ENCODE measurements at regions not wholly inside any gene's neighbourhood (a gene's known extent, or its start where the extent isn't known, plus 50 kb on each side); places are given as distances from the start of the nearest gene placed in this dataset.

DNA sequence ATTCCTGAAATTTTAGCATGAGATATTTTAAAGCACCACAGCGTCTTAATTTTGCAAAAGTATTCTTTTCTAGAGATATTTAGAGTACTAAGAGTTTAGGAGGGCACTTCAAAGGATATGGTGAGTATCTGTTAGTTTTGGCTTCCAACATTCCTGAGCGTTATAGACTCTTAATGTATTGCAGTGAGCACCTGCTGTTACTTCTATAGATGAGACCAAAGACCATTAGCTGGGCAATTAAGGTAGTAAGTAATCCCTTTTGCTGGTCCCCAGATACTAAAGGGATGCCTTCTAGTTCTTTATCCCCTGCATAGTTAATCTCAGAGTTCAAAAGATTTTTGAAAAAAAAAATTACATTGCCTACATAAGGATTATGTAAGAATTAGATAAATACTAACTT lies 975.6 kb downstream of the GALC start:
- DNase-seq (no peak), ATAC-seq (no peak)
- Histone ChIP-seq H3K9me3 (ENCODE audit: control insufficient read depth, low read length) (no peaks in the 10 kb centered on the region), H3K27ac (ENCODE audit: low read length) (no peak overlapping the region), H3K4me1 (ENCODE audit: control insufficient read depth, insufficient read depth, low read length) (no peaks in the 10 kb centered on the region), H3K27me3 (ENCODE audit: control insufficient read depth, insufficient read depth) (no peaks in the 10 kb centered on the region), H3K4me3 (ENCODE audit: low read length) (no peak overlapping the region)
- intact Hi-C loops (cut with DNase I) = no loop called here
- 45% methylated on average over 2 of the region's 2 CpGs for WGBS

DNA sequence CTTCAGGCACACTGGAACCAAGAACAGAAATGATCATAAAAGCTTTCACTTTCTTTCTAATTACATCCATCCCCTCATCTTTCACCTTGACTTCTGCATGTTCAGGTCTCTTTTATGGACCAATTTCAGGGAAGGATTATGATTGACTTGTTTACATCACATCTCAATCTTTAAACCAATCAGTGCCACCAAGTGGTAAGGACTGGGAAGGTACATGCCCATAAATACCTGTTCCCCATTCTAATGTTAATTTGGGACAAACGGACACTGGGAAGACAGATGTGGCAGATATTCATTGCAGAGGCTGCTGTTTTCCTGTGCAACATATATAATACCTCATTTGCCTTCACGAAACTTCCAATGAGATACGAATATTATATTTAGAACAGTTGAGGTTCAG lies 978.1 kb downstream of the GALC start:
- Histone ChIP-seq H3K27me3 (ENCODE audit: control insufficient read depth, insufficient read depth) (no peaks in the 10 kb centered on the region), H3K4me3 (ENCODE audit: low read length) (no peak overlapping the region), H3K4me1 (ENCODE audit: control insufficient read depth, insufficient read depth, low read length) (no peaks in the 10 kb centered on the region), H3K27ac (ENCODE audit: low read length) (no peak overlapping the region), H3K9me3 (ENCODE audit: control insufficient read depth, low read length) (no peaks in the 10 kb centered on the region)
- intact Hi-C loops (cut with DNase I) = no loop called here
- WGBS = 74% methylated on average over 3 of the region's 3 CpGs
- no peak for ATAC-seq
- no peak for DNase-seq

DNA sequence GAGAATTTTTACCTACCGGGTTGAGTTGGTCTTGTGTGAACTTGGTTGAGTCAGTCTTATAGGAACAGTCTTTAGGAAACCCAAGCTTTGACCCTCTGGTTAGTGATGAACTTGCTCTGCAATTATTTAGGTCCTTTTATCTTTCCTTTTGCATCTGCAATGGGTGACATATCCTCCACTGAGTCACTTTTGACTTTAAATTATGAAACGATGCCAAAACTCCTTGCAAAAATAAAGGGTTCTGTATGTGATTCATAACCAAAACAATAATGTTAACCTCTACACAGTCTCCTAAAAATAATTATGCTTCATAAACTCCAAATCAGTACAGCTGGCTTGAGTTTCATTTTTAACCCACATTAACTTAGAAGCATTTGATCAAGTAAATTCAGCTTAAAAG lies 979.4 kb downstream of the GALC start:
- H3K27me3 ChIP-seq (ENCODE audit: control insufficient read depth, insufficient read depth) = no peaks in the 10 kb centered on the region
- H3K4me1 ChIP-seq (ENCODE audit: control insufficient read depth, insufficient read depth, low read length) = no peaks in the 10 kb centered on the region
- no peak overlapping the region for H3K4me3 ChIP-seq (ENCODE audit: low read length)
- intact Hi-C loops (cut with DNase I) = no loop called here
- H3K9me3 ChIP-seq (ENCODE audit: control insufficient read depth, low read length) = no peaks in the 10 kb centered on the region
- DNase-seq = no peak
- WGBS = 71% methylated on average over 2 of the region's 2 CpGs
- ATAC-seq = no peak
- no peak overlapping the region for H3K27ac ChIP-seq (ENCODE audit: low read length)

DNA sequence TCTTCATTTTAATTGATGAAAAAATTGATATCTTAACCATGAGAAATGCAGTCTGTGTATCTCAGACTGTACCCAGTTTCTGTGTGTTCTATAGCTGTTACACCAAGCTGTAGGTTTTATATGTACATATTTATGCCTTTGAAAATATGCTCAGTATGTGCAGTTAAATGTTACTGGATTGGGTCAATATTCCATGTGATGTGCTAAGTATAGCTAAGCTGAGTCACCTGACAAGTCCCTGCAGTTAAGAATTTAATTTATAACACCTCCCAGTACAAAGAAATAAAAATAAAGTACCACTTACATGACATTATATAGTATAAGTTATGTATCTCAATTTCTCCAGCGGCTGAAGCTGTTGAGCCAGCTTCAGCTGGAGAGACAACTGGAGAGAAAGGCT lies 984.0 kb downstream of the GALC start:
- no peaks in the 10 kb centered on the region for H3K9me3 ChIP-seq (ENCODE audit: control insufficient read depth, low read length)
- intact Hi-C loops (cut with DNase I) = no loop called here
- H3K4me3 ChIP-seq (ENCODE audit: low read length) = no peak overlapping the region
- WGBS = 90% methylated on average over 1 of the region's 1 CpG
- ATAC-seq (no peak), DNase-seq (no peak)
- H3K27me3 ChIP-seq (ENCODE audit: control insufficient read depth, insufficient read depth) = no peaks in the 10 kb centered on the region
- no peak overlapping the region for H3K27ac ChIP-seq (ENCODE audit: low read length)
- no peaks in the 10 kb centered on the region for H3K4me1 ChIP-seq (ENCODE audit: control insufficient read depth, insufficient read depth, low read length)

DNA sequence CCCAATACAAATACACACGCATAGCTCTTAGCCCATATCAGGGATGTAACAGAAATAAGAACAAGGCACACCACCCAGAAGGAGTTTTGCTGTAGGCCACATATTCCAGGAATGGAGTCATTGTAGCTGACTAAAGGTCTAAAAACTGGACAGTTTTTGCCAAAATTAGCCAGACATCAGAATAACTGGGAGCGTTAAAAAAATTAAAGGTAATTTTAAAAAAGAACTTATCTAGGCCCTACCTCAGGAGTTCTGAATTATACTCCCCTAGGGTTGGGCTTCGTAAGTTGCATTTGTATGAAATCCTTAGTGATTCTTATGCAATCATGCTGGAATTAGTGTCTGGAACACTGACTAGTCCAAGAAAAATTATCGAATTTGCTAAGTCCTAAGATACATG lies 987.7 kb downstream of the GALC start:
- WGBS = 40% methylated on average over 4 of the region's 4 CpGs
- intact Hi-C loops (cut with DNase I) = no loop called here
- Histone ChIP-seq H3K4me3 (ENCODE audit: low read length) (no peak overlapping the region), H3K4me1 (ENCODE audit: control insufficient read depth, insufficient read depth, low read length) (no peaks in the 10 kb centered on the region), H3K27me3 (ENCODE audit: control insufficient read depth, insufficient read depth) (no peaks in the 10 kb centered on the region), H3K9me3 (ENCODE audit: control insufficient read depth, low read length) (no peaks in the 10 kb centered on the region), H3K27ac (ENCODE audit: low read length) (no peak overlapping the region)
- no peak for ATAC-seq
- DNase-seq = no peak

DNA sequence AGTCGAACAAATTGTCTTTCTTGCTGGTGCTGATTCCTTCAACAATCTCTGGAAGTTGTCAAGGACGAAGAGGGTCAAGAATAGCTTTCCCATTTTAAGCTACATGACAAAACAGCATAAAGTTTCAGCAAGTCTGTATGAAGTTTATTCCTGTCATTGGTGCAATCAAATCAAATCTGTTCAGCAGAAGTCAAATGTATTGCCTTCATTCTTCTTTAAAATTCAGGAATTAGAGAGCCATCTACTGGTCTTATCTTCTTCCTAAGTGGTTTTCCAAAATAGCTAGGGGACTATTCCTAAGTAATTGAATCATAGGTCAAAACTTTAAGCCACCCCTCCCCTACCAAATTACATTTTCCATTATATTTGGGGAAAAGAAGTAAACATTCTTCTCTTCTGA lies 990.2 kb downstream of the GALC start:
- H3K27me3 ChIP-seq (ENCODE audit: control insufficient read depth, insufficient read depth) = no peaks in the 10 kb centered on the region
- intact Hi-C loops (cut with DNase I) = no loop called here
- no peak for DNase-seq

DNA sequence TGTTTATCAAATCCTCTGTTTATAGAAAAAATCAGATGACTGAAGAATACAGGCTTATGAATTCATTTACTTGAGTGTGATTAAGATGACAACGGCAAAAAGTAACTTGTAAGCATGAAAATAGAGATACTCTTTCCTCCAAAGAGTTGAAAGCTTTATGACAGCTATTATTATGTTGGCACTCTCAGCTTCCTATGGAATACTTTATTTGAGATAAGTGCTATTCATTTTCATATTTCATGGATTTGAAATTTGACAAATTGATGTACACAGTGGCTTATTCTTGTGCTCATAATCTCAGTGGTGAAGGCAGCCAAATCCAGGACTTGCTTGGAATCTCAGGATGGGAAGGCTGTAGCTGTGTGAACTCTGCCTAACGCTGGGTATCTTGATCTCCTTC lies 991.6 kb downstream of the GALC start:
- ATAC-seq = no peak
- WGBS = 73% methylated on average over 2 of the region's 2 CpGs
- no peaks in the 10 kb centered on the region for H3K4me1 ChIP-seq (ENCODE audit: control insufficient read depth, insufficient read depth, low read length)
- H3K27ac ChIP-seq (ENCODE audit: low read length) = no peak overlapping the region
- DNase-seq = no peak
- no peak overlapping the region for H3K4me3 ChIP-seq (ENCODE audit: low read length)
- no peaks in the 10 kb centered on the region for H3K27me3 ChIP-seq (ENCODE audit: control insufficient read depth, insufficient read depth)
- H3K9me3 ChIP-seq (ENCODE audit: control insufficient read depth, low read length) = no peaks in the 10 kb centered on the region
- intact Hi-C loops (cut with DNase I) = no loop called here

More for the DNA sequence above, 990.2 kb downstream of the GALC start:
- H3K4me1 ChIP-seq (ENCODE audit: control insufficient read depth, insufficient read depth, low read length) = no peaks in the 10 kb centered on the region
- no peak for ATAC-seq
- no peaks in the 10 kb centered on the region for H3K9me3 ChIP-seq (ENCODE audit: control insufficient read depth, low read length)
- H3K4me3 ChIP-seq (ENCODE audit: low read length) = no peak overlapping the region
- 20% methylated on average over 2 of the region's 2 CpGs for WGBS
- no peak overlapping the region for H3K27ac ChIP-seq (ENCODE audit: low read length)

DNA sequence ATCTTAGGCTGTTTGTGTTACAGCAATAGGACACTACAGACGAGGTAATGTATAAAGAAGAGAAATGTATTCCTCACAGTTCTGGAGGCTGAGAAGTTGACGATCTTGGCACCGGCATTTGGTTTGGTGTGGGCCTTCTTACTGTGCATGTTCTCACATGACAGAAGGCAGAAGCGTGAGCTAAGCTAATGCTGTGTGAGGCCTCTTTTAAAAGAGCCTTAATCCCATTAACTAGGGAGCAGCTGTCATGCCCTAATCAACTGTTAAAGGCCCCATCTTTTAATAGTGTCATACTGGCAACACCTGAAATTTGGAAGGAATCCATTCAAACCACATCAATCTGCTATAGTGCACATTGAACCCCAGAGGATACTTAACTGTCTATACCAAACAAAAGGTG lies 992.9 kb downstream of the GALC start:
- WGBS = 76% methylated on average over 4 of the region's 4 CpGs
- intact Hi-C loops (cut with DNase I) = no loop called here
- H3K9me3 ChIP-seq (ENCODE audit: control insufficient read depth, low read length) = no peaks in the 10 kb centered on the region
- no peak for ATAC-seq
- H3K27me3 ChIP-seq (ENCODE audit: control insufficient read depth, insufficient read depth) = no peaks in the 10 kb centered on the region
- H3K27ac ChIP-seq (ENCODE audit: low read length) = no peak overlapping the region
- no peak overlapping the region for H3K4me3 ChIP-seq (ENCODE audit: low read length)
- no peaks in the 10 kb centered on the region for H3K4me1 ChIP-seq (ENCODE audit: control insufficient read depth, insufficient read depth, low read length)
- no peak for DNase-seq

DNA sequence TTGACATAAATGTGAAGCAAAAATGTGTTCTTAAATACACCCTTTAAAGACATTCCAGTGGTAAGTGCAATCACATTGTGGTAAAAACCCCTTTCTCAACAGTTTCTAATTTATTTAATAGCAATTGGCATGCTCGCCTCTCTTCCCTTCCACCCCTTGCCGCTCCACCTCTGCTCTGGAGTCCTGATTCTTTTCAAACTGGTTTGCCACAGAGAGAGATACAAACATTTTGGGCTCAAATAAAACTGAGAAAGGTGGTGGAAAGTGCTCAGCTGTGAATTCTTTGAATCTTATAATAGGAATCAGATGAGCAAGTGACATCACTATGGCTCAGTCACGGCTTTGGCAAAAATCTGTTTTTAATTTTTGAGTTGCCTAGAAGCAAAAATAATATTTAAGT lies 993.9 kb downstream of the GALC start:
- WGBS = 84% methylated on average over 3 of the region's 3 CpGs
- ATAC-seq (no peak), DNase-seq (no peak)
- intact Hi-C loops (cut with DNase I) = no loop called here
- H3K9me3 ChIP-seq (ENCODE audit: control insufficient read depth, low read length) = no peaks in the 10 kb centered on the region
- H3K4me3 ChIP-seq (ENCODE audit: low read length) = no peak overlapping the region
- no peak overlapping the region for H3K27ac ChIP-seq (ENCODE audit: low read length)
- H3K27me3 ChIP-seq (ENCODE audit: control insufficient read depth, insufficient read depth) = no peaks in the 10 kb centered on the region
- H3K4me1 ChIP-seq (ENCODE audit: control insufficient read depth, insufficient read depth, low read length) = no peaks in the 10 kb centered on the region

DNA sequence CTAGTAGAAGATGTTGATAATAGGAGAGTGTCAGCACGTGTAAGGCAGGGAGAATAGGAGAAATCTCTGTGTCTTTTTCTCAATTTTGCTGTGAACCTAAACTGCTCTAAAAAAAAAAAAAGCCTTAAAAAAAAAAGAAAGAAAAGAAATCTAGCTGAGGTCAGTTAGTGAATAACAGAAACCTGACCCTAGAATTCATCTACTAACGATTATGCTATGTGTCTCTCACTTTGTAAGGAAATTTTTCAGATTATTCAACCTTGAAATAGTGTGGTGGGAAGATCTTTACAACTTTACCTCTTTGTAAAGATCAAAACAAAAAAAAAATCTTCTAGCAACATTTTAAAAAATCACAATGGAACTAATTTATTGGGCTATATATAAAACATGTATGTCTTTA lies 995.7 kb downstream of the GALC start:
- ATAC-seq (no peak), DNase-seq (no peak)
- Histone ChIP-seq H3K4me1 (ENCODE audit: control insufficient read depth, insufficient read depth, low read length) (no peaks in the 10 kb centered on the region), H3K27ac (ENCODE audit: low read length) (no peak overlapping the region), H3K4me3 (ENCODE audit: low read length) (no peak overlapping the region), H3K27me3 (ENCODE audit: control insufficient read depth, insufficient read depth) (no peaks in the 10 kb centered on the region), H3K9me3 (ENCODE audit: control insufficient read depth, low read length) (no peaks in the 10 kb centered on the region)
- intact Hi-C loops (cut with DNase I) = no loop called here
- WGBS = 67% methylated on average over 2 of the region's 2 CpGs

DNA sequence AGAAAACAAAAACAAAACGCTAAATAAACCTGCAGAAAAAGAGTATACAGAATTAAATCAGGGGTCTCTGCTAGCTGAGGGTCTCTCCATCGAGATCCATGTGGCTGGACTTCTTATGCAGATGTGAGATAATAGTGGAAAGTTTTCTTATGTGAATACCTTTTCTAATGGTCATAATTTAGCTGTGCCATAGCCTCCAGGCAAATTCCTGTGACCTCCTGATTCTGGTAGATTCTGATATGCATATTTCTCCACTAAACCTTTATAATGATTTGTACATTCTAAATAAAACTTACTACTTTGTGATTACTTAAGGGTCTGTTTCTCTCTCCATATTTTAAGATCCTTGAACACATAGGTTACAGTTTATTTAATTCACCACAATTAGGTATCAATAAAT lies 1002.6 kb downstream of the GALC start:
- no peaks in the 10 kb centered on the region for H3K27me3 ChIP-seq (ENCODE audit: control insufficient read depth, insufficient read depth)
- no peak overlapping the region for H3K4me3 ChIP-seq (ENCODE audit: low read length)
- no peak overlapping the region for H3K27ac ChIP-seq (ENCODE audit: low read length)
- WGBS = 69% methylated on average over 2 of the region's 2 CpGs
- DNase-seq (no peak), ATAC-seq (no peak)
- intact Hi-C loops (cut with DNase I) = no loop called here
- no peaks in the 10 kb centered on the region for H3K9me3 ChIP-seq (ENCODE audit: control insufficient read depth, low read length)
- H3K4me1 ChIP-seq (ENCODE audit: control insufficient read depth, insufficient read depth, low read length) = no peaks in the 10 kb centered on the region

DNA sequence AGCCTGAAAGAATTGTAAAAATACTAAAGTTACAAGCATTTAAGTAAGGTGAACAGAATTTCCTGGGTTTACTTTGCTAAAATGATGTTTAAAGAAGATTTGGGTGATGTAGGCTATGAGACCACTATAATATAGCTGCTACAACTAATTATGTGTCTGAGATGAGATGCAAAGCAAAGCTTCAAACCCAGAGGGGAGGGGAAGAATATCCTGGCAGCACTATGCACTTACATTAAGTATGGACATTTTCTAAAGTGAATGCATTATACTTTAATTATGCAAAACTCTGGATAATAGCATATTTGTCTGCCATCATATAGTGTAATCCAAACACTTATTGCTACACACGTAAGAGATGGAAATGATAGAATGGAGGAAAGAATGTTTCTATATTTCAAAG lies 1003.7 kb downstream of the GALC start:
- intact Hi-C loops (cut with DNase I) = no loop called here
- WGBS = 83% methylated on average over 1 of the region's 1 CpG
- no peak for DNase-seq
- Histone ChIP-seq H3K9me3 (ENCODE audit: control insufficient read depth, low read length) (no peaks in the 10 kb centered on the region), H3K27ac (ENCODE audit: low read length) (no peak overlapping the region), H3K4me3 (ENCODE audit: low read length) (no peak overlapping the region), H3K4me1 (ENCODE audit: control insufficient read depth, insufficient read depth, low read length) (no peaks in the 10 kb centered on the region), H3K27me3 (ENCODE audit: control insufficient read depth, insufficient read depth) (no peaks in the 10 kb centered on the region)
- ATAC-seq = no peak
